Activated CD8-positive, alpha-beta memory T cell treated with anti-CD3 and anti-CD28 coated beads for 24 hours (primary cell): ENCODE measurements at regions not wholly inside any gene's neighbourhood (a gene's known extent, or its start where the extent isn't known, plus 50 kb on each side); places are given as distances from the start of the nearest gene placed in this dataset.

Experiments
- DNase-seq: peaks from one replicate; pipeline ENCODE4 v3.0.0-alpha.2; 2020

DNA sequence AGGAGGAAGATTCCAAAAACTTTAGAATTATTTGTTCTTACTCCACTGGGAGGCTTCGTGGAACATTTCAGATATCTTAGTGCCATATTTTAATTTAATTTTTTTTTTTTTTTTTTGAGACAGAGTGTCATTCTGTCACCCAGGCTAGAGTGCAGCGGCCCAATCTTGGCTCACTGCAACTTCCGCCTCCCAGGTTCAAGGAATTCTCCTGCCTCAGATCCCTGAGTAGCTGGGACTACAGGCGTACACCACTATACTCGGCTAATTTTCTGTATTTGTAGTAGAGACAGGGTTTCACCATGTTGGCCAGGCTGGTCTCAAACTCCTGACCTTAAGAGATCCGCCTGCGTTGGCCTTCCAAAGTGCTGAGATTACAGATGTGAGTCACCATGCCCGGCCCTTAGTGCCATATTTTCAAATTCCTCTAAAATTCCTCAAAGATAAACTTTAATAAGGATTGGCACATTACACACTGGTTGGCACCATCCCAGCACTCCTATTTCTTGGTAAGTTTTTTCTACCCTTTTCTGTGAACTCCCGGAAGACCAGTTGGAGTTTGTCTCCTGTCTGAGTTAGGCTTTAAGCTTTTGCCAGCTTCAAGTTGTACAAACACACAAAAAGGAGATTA lies 693.7 kb downstream of the MCTP2 start:
- no peak for DNase-seq

DNA sequence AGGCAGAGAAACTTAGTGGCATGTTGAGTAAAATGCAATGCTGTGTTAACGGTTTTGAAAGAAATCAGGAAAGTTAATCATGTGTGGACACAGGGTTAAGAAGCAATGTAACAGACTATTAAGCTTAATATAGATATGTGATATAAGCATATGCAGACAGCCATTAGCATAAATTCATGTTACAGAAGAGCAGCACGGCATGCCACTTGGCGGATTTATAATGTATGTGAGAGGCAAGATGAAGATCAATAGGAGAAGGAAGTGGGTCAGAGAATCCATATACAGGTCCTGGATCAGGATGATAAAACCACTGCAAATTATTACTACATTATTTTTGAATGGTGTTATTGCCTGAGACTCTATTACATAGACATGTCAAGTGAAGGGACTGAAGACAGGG lies 694.3 kb downstream of the MCTP2 start:
- no peak for DNase-seq

DNA sequence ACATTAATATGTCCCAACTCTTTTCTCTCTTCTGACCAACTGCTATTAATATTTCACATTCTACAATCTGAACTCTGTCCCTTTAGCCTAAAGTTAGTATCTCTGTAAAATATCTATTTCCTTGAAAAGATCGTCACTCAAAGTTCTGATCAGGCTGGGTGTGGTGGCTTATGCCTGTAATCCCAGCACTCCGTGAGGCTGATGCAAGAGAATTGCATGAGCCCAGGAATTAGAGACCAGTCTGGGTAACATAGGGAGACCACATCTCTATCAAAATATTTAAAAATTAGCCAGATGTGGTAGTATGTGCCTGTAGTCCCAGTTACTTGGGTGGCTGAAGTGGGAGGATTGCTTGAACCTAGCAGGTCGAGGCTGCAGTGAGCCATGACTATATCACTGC lies 695.6 kb downstream of the MCTP2 start:
- no peak for DNase-seq

DNA sequence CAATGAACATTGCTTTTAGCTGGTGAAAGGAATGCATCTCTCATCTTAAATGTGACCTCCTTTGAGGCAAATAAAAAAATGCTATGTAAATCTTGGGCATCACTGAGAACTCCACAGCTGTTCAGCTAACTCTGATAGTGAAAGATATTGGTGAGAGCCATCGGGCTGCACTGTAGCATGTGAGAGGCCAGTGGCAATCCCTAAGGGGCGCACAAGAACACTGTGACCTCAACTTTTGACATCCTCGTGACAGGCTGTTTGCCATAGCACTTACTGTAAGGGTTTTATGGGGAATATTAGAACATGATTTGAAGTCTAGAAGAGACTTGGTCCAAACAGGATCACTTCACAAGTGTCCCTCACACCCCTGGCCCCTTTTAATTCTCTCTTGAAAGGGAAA lies 697.9 kb downstream of the MCTP2 start:
- DNase-seq: no peak

DNA sequence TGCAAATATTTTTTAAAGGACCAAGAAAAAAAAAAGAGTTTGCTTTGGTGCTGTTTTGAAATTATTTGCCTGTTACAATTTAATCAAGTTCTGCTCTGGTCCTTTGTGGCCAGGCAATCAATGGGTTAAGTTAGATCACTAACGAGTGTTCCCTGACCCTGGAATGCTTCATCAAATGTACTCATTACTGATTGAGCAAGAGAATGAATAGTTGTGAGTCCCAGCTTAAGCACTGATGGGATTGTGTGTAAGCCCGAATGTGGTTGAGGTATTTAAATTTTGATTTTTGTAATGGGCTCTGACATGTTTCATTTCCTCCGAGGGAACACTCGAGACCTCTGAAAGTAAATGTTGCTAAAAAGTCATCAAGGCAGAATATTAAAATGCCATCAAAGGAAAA lies 699.1 kb downstream of the MCTP2 start:
- DNase-seq: no peak

DNA sequence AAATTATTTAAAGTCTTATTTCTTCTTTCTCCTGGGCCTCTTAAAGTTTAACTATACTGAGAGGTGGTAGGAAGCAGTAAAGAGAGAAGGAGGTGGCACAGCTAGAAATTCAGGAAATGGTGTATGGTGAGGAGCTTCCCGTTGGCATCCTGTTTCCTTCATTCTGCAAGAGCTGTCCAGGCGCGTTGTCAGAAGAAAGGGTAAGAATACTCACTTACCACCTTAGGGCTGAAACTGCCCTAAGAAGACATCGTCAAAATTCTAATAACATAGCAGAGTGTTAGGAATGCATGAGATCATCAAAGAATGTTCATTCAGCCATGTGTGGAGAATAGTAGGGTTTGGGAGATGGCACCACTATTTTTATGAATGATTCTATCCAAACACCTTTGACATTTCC lies 699.6 kb downstream of the MCTP2 start:
- DNase-seq: no peak

DNA sequence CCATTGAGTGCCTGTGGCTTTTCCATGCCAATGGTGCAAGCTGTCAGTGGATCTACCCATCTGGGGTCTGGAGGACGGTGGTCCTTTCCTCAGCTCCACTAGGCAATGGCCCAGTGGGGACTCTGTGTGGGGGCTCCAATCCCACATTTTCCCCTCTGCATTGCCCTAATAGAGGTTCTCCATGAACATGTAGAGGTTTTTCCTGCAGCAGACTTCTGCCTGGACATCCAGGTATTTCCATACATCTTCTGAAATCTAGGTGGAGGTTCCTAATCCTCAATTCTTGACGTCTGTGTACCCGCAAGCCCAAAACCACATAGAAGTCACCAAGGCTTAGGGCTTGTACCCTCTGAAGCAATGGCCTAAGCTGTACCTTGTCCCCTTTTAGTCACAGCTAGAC lies 703.1 kb downstream of the MCTP2 start:
- DNase-seq: no peak

DNA sequence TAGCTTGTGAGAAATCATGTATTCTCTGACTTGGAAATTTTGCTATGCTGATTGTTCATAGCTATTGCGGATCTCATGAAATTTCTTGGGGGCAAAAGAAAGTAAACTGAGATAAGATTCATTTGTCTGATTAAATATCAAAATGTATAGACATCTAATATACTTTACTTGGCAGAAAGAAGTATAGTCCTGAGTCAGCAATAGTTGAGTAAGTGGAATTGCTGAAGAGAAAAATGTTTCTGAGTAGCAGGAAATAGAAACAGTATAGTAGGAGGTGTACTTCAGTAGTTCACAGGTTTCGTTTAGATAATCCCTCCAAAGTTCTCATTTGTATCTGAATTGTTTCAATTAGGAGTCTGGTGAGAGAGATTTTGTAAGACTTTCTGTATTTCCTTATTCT lies 705.9 kb downstream of the MCTP2 start:
- no peak for DNase-seq

DNA sequence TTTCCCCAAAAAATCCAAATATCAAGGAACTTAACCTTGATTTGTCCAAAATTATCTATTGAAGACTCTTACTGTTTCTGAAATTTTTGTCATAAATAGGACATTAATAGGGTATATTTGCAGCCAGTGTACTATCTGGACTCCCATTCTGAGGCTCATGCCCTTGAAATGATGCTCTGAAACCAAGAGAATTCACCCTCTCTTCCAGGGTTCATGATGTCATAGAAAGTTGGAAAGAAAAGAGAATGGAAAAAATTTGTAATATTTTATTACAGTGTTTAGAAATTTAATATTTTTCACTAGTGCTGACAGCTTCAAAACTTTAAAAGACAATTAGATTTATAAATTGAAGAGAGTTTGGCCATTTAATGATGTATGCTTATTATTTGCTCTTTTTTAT lies 712.5 kb downstream of the MCTP2 start:
- DNase-seq: no peak

DNA sequence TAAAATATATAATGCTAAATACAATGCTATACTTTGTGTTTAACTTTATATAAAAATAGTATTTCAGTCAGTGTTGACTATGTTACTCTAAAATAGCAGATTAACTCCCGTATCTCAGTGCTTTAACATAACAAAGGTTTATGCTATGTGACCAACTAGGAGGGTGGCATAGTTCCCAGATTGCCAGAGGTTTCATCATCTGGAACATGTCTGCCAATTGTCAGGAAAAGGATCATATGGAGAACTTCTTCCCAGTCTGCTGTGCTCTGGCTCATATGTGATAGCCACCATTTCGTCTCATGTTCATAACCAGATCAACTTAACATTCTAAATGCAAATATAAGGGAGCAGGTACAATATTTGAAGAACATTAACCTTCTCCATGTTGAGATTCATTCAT lies 720.2 kb downstream of the MCTP2 start:
- no peak for DNase-seq

DNA sequence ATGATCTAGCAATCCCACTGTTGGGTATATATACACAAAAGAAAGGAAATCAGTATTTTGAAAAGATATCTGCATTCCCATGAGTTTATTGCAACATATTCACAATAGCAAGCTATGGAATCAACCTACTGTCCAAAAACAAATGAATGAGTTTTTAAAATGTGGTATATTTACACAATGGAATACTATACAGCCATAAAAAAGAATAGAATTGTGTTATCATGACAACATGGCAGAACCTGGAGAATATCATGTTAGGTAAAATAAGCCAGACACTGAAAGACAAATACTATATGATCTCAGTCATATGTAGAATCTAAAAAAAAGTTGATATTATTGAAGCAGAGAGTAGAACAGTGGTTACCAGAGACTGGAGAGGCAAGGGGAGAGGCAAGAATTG lies 732.6 kb downstream of the MCTP2 start:
- DNase-seq: no peak

DNA sequence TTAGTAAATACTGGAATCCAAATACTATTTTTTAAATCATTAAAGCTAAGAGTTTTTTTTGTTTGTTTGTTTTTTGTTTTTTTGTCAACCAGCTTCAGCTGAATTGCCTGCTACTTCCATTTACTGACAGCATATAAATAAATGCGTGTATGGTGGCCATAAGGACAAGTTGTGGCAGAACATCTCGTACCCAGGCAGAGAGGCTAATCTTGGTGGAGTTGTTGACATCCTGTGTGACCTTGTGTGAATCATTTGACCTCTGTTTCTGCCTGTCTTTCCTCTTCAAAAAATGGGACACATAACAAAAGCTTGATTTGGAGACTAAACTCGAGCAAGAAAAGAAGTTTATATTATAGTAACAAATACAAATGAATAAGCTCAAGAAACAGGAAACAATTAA lies 734.2 kb downstream of the MCTP2 start:
- DNase-seq: no peak

DNA sequence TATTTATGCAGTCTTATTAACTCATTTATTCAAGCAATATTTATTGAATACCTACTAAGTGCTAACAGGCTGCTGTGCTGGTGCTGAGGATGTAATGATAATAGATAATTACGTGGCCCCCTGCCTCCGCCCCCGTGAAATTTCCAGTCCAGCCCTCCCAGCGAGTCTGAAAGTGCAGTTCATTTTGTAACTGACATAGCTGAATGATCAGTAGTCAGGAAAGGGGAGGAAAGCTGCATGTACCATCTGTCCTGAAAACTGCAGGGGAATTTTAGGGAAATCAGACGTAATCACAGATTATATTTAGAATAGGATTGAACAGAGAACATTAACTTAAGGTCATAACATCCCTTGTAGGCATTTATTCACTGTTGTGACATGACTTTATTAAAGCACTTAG lies 736.8 kb downstream of the MCTP2 start:
- DNase-seq: no peak

DNA sequence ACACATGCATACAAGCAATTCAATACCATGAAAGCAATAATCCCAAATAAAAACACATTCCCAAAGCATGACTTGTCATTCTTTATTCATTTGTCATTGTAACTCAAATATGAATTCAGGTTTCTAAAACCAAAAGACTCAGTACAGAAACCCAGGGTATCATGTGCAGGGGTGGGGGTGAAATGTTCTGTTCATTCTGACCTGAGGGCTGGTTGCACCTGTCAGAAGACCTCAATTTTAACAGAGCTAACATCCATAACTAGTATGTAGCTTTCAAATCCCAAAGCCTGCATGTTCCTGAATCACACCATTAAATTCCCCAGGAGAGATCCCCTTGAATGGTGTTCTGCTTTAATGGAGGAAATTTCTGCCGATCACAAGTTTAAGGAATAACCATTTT lies 738.7 kb downstream of the MCTP2 start:
- DNase-seq: no peak

DNA sequence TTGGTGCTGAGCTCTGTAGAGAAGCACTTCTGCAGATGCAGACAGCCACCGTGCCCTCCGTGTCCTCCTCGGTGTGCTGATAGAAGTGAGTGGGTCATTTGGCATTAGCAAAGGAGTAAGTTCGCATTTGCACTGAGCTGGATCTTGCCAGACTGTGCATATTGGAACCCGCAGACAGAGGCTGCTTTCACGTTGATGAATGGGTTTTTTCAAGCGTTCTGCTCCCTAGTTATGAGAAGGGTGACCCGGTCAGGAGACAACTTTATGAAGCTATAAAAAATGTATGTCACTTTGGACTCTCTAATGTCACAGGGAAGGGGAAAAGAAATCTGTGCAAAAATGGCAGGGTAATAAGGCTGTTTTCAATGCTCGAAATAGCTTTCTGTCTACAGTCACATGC lies 739.4 kb downstream of the MCTP2 start:
- no peak for DNase-seq

DNA sequence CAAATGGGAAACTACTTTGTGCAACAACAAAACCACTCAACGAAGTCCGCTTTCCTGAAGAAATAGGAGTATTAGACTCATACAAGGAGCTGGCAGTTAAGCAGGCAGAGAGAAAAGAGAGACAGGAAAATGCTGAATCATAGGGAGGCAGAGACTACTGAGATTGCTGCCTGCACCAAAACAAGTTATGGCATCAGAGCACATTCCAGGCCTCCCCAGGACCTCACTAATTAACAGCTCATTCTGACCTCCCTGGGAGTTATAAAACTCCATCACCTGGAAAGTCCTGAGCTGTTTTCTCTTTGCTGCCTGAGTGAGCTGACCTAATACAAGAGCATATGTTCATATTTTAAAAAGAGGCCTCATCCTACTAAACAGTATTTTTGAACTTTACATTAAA lies 741.0 kb downstream of the MCTP2 start:
- no peak for DNase-seq

DNA sequence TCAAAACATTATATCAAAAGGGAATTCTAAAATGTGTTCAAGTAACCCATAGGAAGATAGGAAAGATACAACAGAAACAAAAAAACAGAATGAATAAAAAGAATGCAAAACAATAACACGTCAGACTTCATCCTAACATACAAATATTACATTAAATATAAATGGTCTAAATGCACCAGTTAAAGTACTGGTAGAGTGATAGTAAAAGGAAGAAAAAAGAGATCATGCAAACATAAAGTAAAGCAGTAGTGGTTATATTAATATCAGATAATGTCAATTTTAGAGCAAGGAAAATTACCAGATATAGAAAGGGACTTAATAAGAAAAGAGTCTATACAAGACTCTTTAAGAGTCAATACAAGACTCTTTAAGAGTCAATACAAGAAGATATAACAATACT lies 755.7 kb downstream of the MCTP2 start:
- no peak for DNase-seq

DNA sequence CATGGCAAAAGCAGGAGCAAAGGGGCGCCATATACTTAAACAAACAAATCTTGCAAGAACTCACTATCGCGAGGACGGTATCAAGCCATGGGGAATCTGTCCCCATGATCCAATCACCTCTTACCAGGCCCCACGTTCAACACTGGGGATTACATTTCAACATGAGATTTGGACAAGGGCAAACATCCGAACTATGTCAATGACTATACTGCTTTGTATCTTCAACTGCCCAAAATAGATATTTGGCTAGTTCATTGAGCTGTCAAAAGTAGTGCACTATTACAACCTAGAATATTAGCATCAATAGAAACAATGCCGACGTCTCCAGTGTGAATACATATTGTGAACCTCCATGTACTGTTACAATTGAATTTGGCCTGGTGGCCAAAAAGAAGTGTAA lies 760.4 kb downstream of the MCTP2 start:
- DNase-seq: no peak

DNA sequence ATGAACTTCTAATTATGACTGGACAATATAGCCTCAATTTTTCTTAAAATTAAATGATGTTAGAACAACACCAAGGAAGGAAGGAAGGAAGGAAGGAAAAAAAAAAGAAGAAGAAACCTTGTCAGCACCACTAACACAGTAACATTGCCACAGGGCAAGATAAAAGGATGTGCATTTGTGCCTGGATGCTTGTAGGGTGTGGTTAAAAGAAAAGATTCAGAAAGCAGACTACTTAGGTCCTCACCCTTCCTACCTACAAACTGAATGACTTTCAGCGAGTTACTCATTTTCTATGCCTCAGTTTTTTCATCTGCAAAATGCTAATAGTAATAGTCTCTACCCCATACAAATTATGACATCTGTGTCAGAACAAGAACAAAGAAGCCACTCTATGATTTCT lies 778.3 kb downstream of the MCTP2 start:
- DNase-seq: no peak

DNA sequence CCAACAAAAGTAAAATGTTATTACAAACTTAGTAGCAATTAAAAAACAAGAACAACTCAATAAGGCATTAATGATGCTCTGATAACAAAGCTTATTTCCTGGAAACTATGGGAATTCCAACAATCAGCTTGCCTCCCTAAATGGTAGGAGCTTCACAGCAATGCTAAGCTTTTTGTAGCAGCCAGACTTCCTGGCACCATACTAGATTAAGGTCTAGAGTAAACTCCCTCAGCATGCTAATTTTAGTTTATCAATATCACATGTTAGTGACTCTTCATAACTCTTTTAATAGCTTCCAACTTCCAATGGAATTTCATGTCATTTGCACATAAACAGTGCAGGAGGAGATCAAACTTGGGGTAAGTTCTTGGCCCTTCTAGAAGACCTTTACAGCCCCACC lies 782.0 kb downstream of the MCTP2 start:
- no peak for DNase-seq

DNA sequence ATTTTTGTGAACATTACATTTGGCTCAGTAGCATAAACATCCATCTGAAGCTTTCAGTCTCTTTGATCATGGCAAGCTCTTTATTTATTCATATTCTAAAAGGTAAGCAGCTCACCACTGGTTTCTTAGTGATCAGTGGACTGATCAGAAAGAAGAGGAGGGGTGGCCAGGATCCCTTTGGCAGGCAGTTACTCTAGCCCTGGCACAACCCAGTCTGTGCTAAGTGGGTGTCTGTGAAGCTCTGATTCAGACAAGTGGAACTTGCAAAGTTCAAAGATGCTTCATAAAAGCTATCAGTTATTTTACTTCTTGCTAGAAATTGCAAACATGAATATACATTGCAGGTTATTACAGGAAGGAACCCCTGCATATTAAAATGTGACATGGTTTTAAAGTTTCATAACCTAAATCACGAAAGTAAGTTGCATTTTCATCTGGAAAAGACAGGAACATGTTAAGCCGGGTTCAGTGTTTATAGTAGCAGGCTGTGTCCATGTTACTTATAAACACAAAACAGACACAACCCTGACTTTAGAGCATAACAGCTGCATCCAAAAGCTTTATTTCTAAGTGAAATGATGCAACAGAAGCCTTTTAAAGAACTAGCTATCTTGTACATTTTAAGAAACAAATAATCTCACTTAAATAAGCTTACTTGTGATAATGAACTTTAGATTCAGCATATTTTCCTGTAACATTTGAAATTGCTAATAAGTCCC lies 785.3 kb downstream of the MCTP2 start:
- no peak for DNase-seq

DNA sequence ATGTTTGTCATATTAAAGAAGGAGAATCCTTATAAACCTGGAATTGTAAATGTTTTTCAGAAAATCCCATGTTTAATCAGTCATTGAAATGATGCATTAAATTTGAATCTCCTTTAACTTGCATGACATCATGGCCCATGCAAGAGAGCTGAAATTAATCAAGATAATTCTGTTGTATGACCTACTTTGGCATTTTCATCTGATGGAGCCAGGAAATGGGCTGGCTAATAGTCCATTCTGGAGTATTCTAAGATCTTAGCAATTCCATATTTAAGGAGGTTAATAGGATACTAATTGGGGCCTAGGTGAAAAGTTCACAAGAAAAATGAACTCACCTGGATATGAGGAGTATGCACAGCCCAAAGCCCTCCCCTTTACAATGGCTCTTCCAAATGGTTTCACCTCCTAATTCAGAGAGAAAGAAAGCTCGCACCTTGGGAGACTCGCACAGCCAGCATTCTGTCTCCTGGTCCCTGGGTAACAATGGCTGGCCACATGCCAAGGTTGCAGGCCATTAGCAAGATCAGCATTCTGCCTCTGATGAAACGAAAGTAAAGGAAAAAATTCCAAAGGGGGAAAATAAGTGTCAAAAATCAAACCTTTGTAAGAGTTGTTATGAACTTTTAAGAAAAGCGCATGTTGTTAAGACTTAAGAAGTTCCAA lies 786.4 kb downstream of the MCTP2 start:
- no peak for DNase-seq

DNA sequence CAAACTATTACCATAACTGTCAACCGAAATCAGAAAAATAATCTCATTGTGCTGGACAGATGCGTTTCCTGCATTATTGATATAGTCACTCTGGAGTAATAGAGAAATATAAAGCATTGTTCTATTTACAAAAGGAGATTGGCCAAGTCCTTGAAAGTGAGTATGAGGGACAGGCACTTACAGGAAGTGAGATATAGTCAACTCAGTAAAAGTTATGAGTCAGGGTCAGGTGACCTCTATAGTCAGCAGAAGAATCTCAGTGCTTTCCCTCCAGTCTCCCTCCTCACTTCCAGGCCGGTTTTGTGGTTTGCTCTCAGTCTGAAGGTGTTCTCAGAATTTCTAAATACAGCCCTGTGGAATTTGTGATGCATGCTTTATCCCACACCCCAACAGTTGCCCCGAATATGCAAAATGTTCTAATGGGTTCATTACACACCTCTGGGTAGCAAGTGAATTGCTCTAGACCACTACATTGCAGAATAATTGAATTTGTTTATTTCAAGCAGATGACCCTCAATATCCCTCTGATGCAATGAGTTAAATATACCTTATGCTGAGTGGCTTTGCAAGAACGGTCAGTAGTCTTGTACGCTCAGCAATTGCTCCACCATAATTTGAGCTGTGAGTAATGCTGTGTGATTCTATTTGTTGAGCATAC lies 787.7 kb downstream of the MCTP2 start:
- DNase-seq: no peak

DNA sequence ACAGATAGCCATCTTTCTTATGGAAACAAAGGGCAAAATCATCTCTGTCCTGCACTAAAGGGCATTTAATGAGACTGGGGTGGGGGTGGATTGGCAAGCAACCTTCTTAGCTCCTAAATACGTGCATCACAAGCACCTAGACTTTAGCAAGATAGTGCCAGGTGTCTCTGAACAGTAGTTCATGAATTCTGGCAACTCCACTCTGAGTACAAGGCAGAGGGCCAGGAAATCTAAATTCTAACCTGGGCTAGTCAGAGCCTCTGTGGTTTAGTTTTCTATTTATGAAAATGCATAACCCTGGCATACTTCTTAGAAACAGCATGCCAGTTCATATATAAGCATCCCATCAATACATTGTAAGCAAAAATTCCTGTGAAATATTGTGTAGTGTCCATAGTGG lies 788.5 kb downstream of the MCTP2 start:
- no peak for DNase-seq
